NCI-H774 (cell line): ENCODE measurements at regions not wholly inside any gene's neighbourhood (a gene's known extent, or its start where the extent isn't known, plus 50 kb on each side); places are given as distances from the start of the nearest gene placed in this dataset.

ENCODE experiments used
- DNase-seq: peaks from one replicate; lab custom pipeline; 2025; lab: John Stamatoyannopoulos, UW

GRCh38 chr10:34866848-34867247 lies 51.8 kb upstream of the PARD3 start:
- DNase-seq: no peak
